Calu3 (cell line): ENCODE measurements at regions not wholly inside any gene's neighbourhood (a gene's known extent, or its start where the extent isn't known, plus 50 kb on each side); places are given as distances from the start of the nearest gene placed in this dataset.

Experiments
- BruUV-seq: library from RNA; stranded (reverse); fragments of 400-500 nt; replicated peaks from 2 replicates; lab custom pipeline; 2021; lab: Mats Ljungman, UMichigan
- CTCF ChIA-PET: fragments of 300-600 bp; sonication (Branson Sonifier 250); formaldehyde crosslinking; loops from one replicate; lab custom pipeline; 2022; ENCODE audit warnings: antibody characterized with exemption; lab: Charles Lee
- DNase-seq: peaks from one replicate; pipeline ENCODE4 v3.0.0; 2022
- H3K27ac Mint-ChIP-seq: one replicate; pipeline ENCODE4 v1.8.0; 2022; ENCODE audit warnings: mixed read lengths; ENCODE audit not compliant: unreplicated experiment
- H3K27me3 Mint-ChIP-seq: one replicate; pipeline ENCODE4 v1.8.0; 2022; ENCODE audit warnings: mixed read lengths; ENCODE audit not compliant: unreplicated experiment
- H3K36me3 Mint-ChIP-seq: one replicate; pipeline ENCODE4 v1.8.0; 2022; ENCODE audit warnings: mild to moderate bottlenecking, moderate library complexity, mixed read lengths; ENCODE audit not compliant: insufficient read depth, unreplicated experiment
- H3K4me1 Mint-ChIP-seq: one replicate; pipeline ENCODE4 v1.8.0; 2022; ENCODE audit warnings: mild to moderate bottlenecking, low read depth, mixed read lengths; ENCODE audit not compliant: unreplicated experiment
- H3K4me3 Mint-ChIP-seq: one replicate; pipeline ENCODE4 v1.8.0; 2022; ENCODE audit warnings: mild to moderate bottlenecking, low read depth, moderate library complexity, mixed read lengths; ENCODE audit not compliant: unreplicated experiment
- H3K9me3 Mint-ChIP-seq: one replicate; pipeline ENCODE4 v1.8.0; 2022; ENCODE audit warnings: low read depth, mixed read lengths; ENCODE audit not compliant: unreplicated experiment
- CTCF ChIP-seq: fragments of 200-600 bp; IDR thresholded peaks from one replicate; pipeline ENCODE4 v1.8.0; 2022; ENCODE audit warnings: antibody characterized with exemption; ENCODE audit not compliant: unreplicated experiment
- intact Hi-C: fragments of 100-400 bp; cut with micrococcal nuclease; formaldehyde crosslinking; loops from one replicate; pipeline ENCODE4 v1.10.0; 2022; ENCODE audit not compliant: unreplicated experiment

GRCh38 chr11:134737563-134738510, 325.8 kb upstream of the B3GAT1 start:
- Mint-ChIP-seq H3K27ac (no peak overlapping the region), H3K36me3 (no peaks in the 10 kb centered on the region), H3K9me3 (peaks cover 4% of the 10 kb centered on the region), H3K27me3 (no peaks in the 10 kb centered on the region), H3K4me3 (no peak overlapping the region), H3K4me1 (no peaks in the 10 kb centered on the region)
- intact Hi-C loops, result no loop called here
- TF ChIP-seq CTCF, result no peak
- DNase-seq, result no peak
- CTCF ChIA-PET, result no interaction called here
- no TSS peak for BruUV-seq

- TF ChIP-seq CTCF, result no peak
- H3K27me3 Mint-ChIP-seq, result no peaks in the 10 kb centered on the region
- BruUV-seq, result no TSS peak
- peaks cover 10% of the 10 kb centered on the region for H3K9me3 Mint-ChIP-seq
- intact Hi-C loops, result no loop called here
- H3K27ac Mint-ChIP-seq, result no peak overlapping the region
- CTCF ChIA-PET, result no interaction called here
- DNase-seq, result no peak
- no peaks in the 10 kb centered on the region for H3K4me1 Mint-ChIP-seq
- no peaks in the 10 kb centered on the region for H3K36me3 Mint-ChIP-seq
- H3K4me3 Mint-ChIP-seq, result no peak overlapping the region
Measured at GRCh38 chr11:134736251-134736947, 324.4 kb upstream of the B3GAT1 start.

- no peaks in the 10 kb centered on the region for H3K27me3 Mint-ChIP-seq
- no peaks in the 10 kb centered on the region for H3K4me1 Mint-ChIP-seq
- no peak for TF ChIP-seq CTCF
- H3K9me3 Mint-ChIP-seq, result peaks cover 10% of the 10 kb centered on the region
- CTCF ChIA-PET, result no interaction called here
- H3K27ac Mint-ChIP-seq, result no peak overlapping the region
- BruUV-seq, result no TSS peak
- H3K4me3 Mint-ChIP-seq, result no peak overlapping the region
- intact Hi-C loops, result no loop called here
- no peaks in the 10 kb centered on the region for H3K36me3 Mint-ChIP-seq
- DNase-seq, result no peak
Measured at GRCh38 chr11:134734894-134735293, 322.9 kb upstream of the B3GAT1 start.

GRCh38 chr11:134734141-134734845, 322.3 kb upstream of the B3GAT1 start:
- no peak overlapping the region for H3K27ac Mint-ChIP-seq
- CTCF ChIA-PET, result no interaction called here
- no peak for TF ChIP-seq CTCF

More at GRCh38 chr11:134734141-134734845, 322.3 kb upstream of the B3GAT1 start:
- intact Hi-C loops, result no loop called here
- peaks cover 10% of the 10 kb centered on the region for H3K9me3 Mint-ChIP-seq
- no TSS peak for BruUV-seq
- no peak overlapping the region for H3K4me3 Mint-ChIP-seq
- H3K4me1 Mint-ChIP-seq, result no peaks in the 10 kb centered on the region
- no peaks in the 10 kb centered on the region for H3K27me3 Mint-ChIP-seq
- DNase-seq, result no peak
- H3K36me3 Mint-ChIP-seq, result no peaks in the 10 kb centered on the region
